Upper lobe of left lung (tissue), 6 donors: ENCODE measurements at regions not wholly inside any gene's neighbourhood (a gene's known extent, or its start where the extent isn't known, plus 50 kb on each side); places are given as distances from the start of the nearest gene placed in this dataset.

Source experiments
- ATAC-seq, 2 donors: fragments of 200-7000 bp; cut with Tn5 transposase; one replicate each; pipeline ENCODE4 v1.9.1; 2022; ENCODE audit warnings: mild to moderate bottlenecking in 2 of 2, moderate library complexity in 2 of 2; ENCODE audit not compliant: low FRiP score in 2 of 2
- DNase-seq, 2 donors: peaks; one replicate each; pipeline ENCODE4 v3.0.0-alpha.2; 2019 to 2020
- H3K27ac ChIP-seq, 4 donors: fragments of 200-600 bp; sonication (generic); one replicate each; pipeline ENCODE4 v1.5.1; 2016 to 2019
- H3K27me3 ChIP-seq, 4 donors: fragments of 200-600 bp; sonication (generic); one replicate each; pipeline ENCODE4 v1.5.1; 2017 to 2019
- H3K36me3 ChIP-seq, 4 donors: fragments of 200-600 bp; sonication (generic); one replicate each; pipeline ENCODE4 v1.5.1; 2016 to 2019
- H3K4me1 ChIP-seq, 4 donors: fragments of 200-600 bp; sonication (generic); one replicate each; pipeline ENCODE4 v1.5.1; 2018 to 2019
- H3K4me3 ChIP-seq, 4 donors: fragments of 200-600 bp; sonication (generic); one replicate each; pipeline ENCODE4 v1.5.1; 2017 to 2019; ENCODE audit warnings: mild to moderate bottlenecking in 2 of 4, moderate library complexity in 1 of 4
- H3K9me3 ChIP-seq, 4 donors: fragments of 200-600 bp; sonication (generic); one replicate each; pipeline ENCODE4 v1.5.1; 2018 to 2019
- EP300 ChIP-seq, 4 donors: sonication (generic); formaldehyde crosslinking; IDR thresholded peaks; one replicate each; pipeline ENCODE4 v1.5.1; 2017; ENCODE audit warnings: antibody characterized with exemption in 4 of 4, control low read depth in 2 of 4
- POLR2A ChIP-seq, 4 donors: fragments of 450-650 bp; IDR thresholded peaks; one replicate each; pipeline ENCODE4 v1.5.1; 2016 to 2017; ENCODE audit warnings: antibody characterized with exemption in 4 of 4, mild to moderate bottlenecking in 2 of 4
- POLR2AphosphoS5 ChIP-seq, 2 donors: sonication (generic); formaldehyde crosslinking; IDR thresholded peaks; one replicate each; pipeline ENCODE4 v1.5.1; 2017; ENCODE audit warnings: antibody characterized with exemption in 2 of 2
- WGBS, 2 donors: methylation state at CpG; one replicate each; pipeline ENCODE4 v1.1.5; 2017 to 2018; 5-methylcytosine and 5-hydroxymethylcytosine counted together
- TF ChIP-seq, protein P1 (sequence below), 6 experiments: fragments of 450-650 bp in 4 of 6; fragments of 200-600 bp in 2 of 6; sonication (generic) in 2 of 6; IDR thresholded peaks; one replicate each; pipeline ENCODE4 v1.5.1; 2016 to 2019; ENCODE audit warnings: antibody characterized with exemption in 6 of 6
- donor health status: DM: no; HTN: no; CAD: no; lungs with moderate emphysema.
- donor health status: DM: no; HTN: yes; CAD: no; lungs with severe emphysema.

DNA sequence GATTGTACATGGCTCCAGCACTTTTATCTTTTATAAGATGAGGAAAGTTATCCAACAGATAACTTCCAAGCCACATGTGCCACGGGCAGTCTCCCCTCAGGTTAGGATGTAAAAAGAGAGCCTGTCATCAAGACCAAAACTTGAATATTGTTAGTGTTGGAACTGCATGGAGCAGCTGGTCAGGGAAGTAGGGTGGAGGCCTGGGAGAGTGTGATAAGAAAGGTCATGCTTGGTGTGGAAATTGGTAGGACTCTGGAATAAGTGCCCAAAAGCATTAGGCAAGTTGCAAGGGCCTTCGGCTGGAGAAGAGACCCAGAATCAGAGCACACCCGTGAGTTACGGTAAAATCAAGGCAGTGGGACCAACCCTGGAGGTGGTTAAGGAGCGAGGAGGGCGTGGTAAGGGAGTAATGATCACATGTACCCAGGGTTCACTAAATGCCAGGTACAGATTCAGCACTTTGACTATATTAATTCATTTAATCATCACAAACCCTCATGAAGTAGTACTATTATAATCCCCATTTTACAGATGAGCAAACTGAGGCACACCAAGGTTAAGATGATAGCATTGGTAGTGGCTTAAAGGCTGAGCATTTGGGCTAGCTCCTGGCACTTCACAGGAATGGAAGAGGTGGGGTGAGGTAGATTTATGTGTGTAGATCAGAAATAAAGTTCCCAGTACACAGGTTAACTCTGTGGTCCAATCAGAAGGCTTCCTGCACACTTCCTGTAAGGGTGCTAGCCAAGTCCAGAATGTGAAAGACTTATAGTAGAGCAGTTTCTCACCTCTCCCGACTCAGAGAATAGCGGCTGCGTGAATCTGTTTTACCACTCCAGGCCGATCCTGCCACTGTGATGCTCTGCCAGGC is 96.5 kb upstream of the ZNF608 start:
- H3K27me3 ChIP-seq = no peaks in the 10 kb centered on the region
- peak in 1 of 2 donors; percentile 34 for ATAC-seq

DNA sequence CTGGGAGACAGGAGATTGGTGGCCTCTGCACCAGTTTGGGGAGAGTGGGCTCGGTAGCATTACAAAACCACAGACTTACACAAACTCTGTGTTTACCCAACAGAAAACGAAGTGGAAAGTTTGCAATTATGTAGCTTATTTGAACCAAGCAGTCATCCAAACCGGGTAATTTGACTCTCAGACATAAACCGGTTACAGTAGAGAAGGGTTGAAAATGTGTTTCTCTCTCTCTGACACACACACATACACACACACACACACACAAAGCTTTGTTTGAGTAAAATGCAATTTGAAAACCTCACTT is 97.1 kb upstream of the ZNF608 start:
- no peak for DNase-seq
- H3K9me3 ChIP-seq = no peaks in the 10 kb centered on the region
- peak overlapping the region in 2 of 4 donors; percentile 48 to 64 for H3K27ac ChIP-seq
- no peak overlapping the region for H3K4me3 ChIP-seq
- TF ChIP-seq POLR2AphosphoS5 (IDR thresholded peaks at IDR 0.05) = no peak
- 48 to 50% methylated on average over 3 to 4 of the region's 4 CpGs for WGBS, 2 donors
- H3K27me3 ChIP-seq = no peaks in the 10 kb centered on the region
- H3K36me3 ChIP-seq = no peaks in the 10 kb centered on the region
- ATAC-seq = no peak
- H3K4me1 ChIP-seq = peaks cover 0 to 16% (median 4%) of the 10 kb centered on the region in 4 donors

More for the DNA sequence above, 96.5 kb upstream of the ZNF608 start:
- Histone ChIP-seq H3K4me3 (no peak overlapping the region), H3K4me1 (peaks cover 0 to 16% (median 4%) of the 10 kb centered on the region in 4 donors), H3K27ac (peak overlapping the region in 2 of 4 donors; percentile 48 to 64), H3K36me3 (no peaks in the 10 kb centered on the region), H3K9me3 (no peaks in the 10 kb centered on the region)
- no peak for DNase-seq
- TF ChIP-seq, protein P1, sequence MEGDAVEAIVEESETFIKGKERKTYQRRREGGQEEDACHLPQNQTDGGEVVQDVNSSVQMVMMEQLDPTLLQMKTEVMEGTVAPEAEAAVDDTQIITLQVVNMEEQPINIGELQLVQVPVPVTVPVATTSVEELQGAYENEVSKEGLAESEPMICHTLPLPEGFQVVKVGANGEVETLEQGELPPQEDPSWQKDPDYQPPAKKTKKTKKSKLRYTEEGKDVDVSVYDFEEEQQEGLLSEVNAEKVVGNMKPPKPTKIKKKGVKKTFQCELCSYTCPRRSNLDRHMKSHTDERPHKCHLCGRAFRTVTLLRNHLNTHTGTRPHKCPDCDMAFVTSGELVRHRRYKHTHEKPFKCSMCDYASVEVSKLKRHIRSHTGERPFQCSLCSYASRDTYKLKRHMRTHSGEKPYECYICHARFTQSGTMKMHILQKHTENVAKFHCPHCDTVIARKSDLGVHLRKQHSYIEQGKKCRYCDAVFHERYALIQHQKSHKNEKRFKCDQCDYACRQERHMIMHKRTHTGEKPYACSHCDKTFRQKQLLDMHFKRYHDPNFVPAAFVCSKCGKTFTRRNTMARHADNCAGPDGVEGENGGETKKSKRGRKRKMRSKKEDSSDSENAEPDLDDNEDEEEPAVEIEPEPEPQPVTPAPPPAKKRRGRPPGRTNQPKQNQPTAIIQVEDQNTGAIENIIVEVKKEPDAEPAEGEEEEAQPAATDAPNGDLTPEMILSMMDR (IDR thresholded peaks at IDR 0.05) = no peak
- TF ChIP-seq POLR2A (IDR thresholded peaks at IDR 0.05) = no peak
- TF ChIP-seq POLR2AphosphoS5 (IDR thresholded peaks at IDR 0.05) = no peak
- no peak for TF ChIP-seq EP300 (IDR thresholded peaks at IDR 0.05)
- WGBS, 2 donors = 80 to 84% methylated on average over 10 of the region's 10 CpGs

DNA sequence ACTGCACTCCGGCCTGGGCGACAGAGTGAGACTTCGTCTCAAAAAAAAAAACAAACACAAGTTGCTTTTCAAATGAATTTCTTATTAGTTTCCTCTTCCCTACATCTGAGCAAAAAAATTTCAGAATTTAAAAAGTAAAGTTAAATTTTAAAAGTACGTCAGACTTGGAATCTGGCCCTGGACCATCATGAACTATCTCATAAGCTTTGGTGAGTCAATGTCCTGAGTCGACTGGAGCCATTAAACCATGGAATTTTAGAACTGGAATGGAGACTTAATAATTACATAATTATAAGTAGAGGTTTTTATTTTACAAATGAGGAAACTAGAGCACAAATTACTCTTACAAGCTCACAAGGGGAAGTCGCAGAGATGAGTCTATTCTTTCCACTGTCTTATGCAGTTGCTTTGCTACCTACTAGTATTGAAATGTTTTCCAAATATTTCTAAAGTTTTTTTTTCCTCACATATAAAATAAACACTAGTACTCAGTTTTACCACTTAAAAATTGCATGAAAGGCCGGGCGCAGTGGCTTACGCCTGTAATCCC is 98.0 kb upstream of the ZNF608 start:
- ATAC-seq = no peak
- Histone ChIP-seq H3K4me1 (peaks cover 0 to 16% (median 4%) of the 10 kb centered on the region in 4 donors), H3K4me3 (no peak overlapping the region), H3K9me3 (no peaks in the 10 kb centered on the region), H3K36me3 (no peaks in the 10 kb centered on the region), H3K27ac (no peak overlapping the region), H3K27me3 (no peaks in the 10 kb centered on the region)
- 91 to 93% methylated on average over 9 of the region's 9 CpGs for WGBS, 2 donors
- no peak for DNase-seq
- TF ChIP-seq POLR2A (IDR thresholded peaks at IDR 0.05) (no peak), EP300 (IDR thresholded peaks at IDR 0.05) (no peak)
- TF ChIP-seq, protein P1 (IDR thresholded peaks at IDR 0.05) = no peak

DNA sequence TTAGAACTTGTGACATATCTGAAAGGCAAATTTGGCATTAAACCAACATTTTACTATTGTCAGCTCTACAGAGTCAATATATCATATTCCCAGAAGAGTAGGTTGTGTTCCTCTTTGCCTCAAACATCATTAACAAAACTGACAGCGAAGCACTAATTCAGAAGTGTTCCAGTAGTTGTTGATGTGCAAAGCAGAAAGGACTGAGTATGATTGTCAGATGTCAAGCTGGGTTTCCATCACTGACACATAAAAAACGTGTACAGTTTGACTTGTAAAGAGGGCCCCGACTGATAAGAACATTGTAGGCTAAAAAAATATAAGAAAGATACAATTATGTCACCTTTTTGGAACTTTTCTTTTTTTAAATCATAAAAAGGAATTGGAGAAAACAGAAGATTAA is 101.5 kb upstream of the ZNF608 start:
- Histone ChIP-seq H3K4me3 (no peak overlapping the region), H3K27ac (no peak overlapping the region), H3K27me3 (no peaks in the 10 kb centered on the region), H3K4me1 (peaks cover 0 to 2% (median under 1%) of the 10 kb centered on the region in 4 donors), H3K9me3 (no peaks in the 10 kb centered on the region), H3K36me3 (no peaks in the 10 kb centered on the region)
- ATAC-seq (no peak), DNase-seq (no peak)
- 77 to 82% methylated on average over 3 of the region's 3 CpGs for WGBS, 2 donors
- no peak for TF ChIP-seq POLR2AphosphoS5 (IDR thresholded peaks at IDR 0.05)

DNA sequence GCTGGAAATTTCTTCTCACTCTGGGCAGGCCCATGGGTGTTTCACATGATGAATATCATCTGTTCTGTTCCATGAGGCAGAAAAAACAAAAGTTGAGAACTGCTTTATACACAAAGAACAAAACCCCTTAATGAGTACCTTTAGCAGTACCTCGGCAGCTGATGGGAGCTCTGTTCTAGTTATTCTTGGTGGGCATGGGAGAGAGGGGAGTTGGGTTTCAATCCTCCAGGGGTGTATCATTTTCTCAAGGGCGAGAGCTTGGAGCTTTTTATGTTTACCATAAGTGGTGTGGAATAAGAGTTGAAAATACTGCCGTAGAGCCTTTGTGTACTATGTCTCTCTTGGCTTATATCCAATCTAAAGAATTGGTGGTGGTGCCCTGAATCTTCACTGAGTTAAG is 103.3 kb upstream of the ZNF608 start:
- no peak for ATAC-seq
- H3K27me3 ChIP-seq = no peaks in the 10 kb centered on the region
- TF ChIP-seq, protein P1 (IDR thresholded peaks at IDR 0.05) = no peak
- TF ChIP-seq POLR2AphosphoS5 (IDR thresholded peaks at IDR 0.05) = no peak
- no peak for TF ChIP-seq EP300 (IDR thresholded peaks at IDR 0.05)
- no peak for TF ChIP-seq POLR2A (IDR thresholded peaks at IDR 0.05)

DNA sequence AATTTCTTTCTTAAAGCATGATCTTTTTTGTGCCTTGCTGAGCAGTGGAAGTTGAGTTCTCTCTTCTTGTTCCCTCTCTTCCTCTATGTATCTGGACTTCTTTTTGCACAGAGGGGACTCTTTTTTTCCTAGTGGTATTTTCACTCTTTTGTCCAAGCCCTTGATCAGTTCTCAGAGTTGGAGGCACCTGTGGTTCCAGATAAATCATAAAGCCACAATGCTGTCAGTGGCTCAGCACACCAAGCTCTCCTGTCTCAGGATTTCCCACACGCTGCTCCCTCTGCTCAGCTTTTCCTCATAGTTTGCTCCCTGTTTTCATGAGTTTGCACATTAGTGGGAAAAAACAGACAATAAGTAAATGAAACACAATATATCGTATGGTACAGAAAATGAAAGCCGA is 110.3 kb upstream of the ZNF608 start:
- 90 to 94% methylated on average over 3 of the region's 3 CpGs for WGBS, 2 donors
- no peak for TF ChIP-seq POLR2AphosphoS5 (IDR thresholded peaks at IDR 0.05)
- no peak for TF ChIP-seq POLR2A (IDR thresholded peaks at IDR 0.05)
- no peak for TF ChIP-seq EP300 (IDR thresholded peaks at IDR 0.05)
- TF ChIP-seq, protein P1 (IDR thresholded peaks at IDR 0.05) = no peak
- H3K4me3 ChIP-seq = no peak overlapping the region
- H3K9me3 ChIP-seq = no peaks in the 10 kb centered on the region
- no peaks in the 10 kb centered on the region for H3K36me3 ChIP-seq
- no peak for DNase-seq
- H3K27ac ChIP-seq = no peak overlapping the region
- no peaks in the 10 kb centered on the region for H3K27me3 ChIP-seq
- H3K4me1 ChIP-seq = no peaks in the 10 kb centered on the region
- ATAC-seq = no peak

More for the DNA sequence above, 103.3 kb upstream of the ZNF608 start:
- Histone ChIP-seq H3K27ac (no peak overlapping the region), H3K36me3 (no peaks in the 10 kb centered on the region), H3K4me3 (no peak overlapping the region), H3K4me1 (no peaks in the 10 kb centered on the region), H3K9me3 (no peaks in the 10 kb centered on the region)
- 88 to 100% methylated on average over 2 to 3 of the region's 3 CpGs for WGBS, 2 donors
- DNase-seq = no peak
